ENCODE measurements at regions not wholly inside any gene's neighbourhood (a gene's known extent, or its start where the extent isn't known, plus 50 kb on each side); places are given as distances from the start of the nearest gene placed in this dataset.

DNA sequence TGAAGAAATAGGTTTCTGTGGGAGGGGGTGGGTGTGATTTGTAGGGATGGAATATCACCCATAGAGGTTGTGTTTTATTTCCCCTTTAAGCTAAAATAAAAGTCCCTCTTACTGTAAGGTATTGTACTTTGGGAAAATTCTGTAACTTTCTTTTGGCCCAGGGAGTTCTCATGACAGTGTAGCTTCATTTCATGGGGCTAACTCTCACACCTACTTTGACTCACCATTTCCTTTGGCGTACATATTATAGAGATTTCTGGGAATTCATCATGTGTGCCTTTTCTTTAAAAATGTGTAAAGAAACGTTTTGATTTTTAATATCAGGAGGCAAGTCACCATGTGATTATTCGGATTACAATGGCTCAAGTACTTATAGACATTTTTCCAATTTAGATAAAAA is 477.7 kb upstream of the CFAP20DC start:
- TF ChIP-seq, protein P1, sequence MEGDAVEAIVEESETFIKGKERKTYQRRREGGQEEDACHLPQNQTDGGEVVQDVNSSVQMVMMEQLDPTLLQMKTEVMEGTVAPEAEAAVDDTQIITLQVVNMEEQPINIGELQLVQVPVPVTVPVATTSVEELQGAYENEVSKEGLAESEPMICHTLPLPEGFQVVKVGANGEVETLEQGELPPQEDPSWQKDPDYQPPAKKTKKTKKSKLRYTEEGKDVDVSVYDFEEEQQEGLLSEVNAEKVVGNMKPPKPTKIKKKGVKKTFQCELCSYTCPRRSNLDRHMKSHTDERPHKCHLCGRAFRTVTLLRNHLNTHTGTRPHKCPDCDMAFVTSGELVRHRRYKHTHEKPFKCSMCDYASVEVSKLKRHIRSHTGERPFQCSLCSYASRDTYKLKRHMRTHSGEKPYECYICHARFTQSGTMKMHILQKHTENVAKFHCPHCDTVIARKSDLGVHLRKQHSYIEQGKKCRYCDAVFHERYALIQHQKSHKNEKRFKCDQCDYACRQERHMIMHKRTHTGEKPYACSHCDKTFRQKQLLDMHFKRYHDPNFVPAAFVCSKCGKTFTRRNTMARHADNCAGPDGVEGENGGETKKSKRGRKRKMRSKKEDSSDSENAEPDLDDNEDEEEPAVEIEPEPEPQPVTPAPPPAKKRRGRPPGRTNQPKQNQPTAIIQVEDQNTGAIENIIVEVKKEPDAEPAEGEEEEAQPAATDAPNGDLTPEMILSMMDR (IDR thresholded peaks at IDR 0.05; ENCODE audit: low read depth, low read length, missing input control): no peak
- TF ChIP-seq EGR1 (IDR thresholded peaks at IDR 0.05; ENCODE audit: low read depth in 2 of 2) (no peak), JUND (IDR thresholded peaks at IDR 0.05) (no peak), TAF1 (conservative IDR thresholded peaks at IDR 0.05) (no peak), RAD21 (IDR thresholded peaks at IDR 0.05) (no peak)
- TF ChIP-seq, protein P2, sequence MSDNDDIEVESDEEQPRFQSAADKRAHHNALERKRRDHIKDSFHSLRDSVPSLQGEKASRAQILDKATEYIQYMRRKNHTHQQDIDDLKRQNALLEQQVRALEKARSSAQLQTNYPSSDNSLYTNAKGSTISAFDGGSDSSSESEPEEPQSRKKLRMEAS (IDR thresholded peaks at IDR 0.05): no peak
- TF ChIP-seq, protein P3, sequence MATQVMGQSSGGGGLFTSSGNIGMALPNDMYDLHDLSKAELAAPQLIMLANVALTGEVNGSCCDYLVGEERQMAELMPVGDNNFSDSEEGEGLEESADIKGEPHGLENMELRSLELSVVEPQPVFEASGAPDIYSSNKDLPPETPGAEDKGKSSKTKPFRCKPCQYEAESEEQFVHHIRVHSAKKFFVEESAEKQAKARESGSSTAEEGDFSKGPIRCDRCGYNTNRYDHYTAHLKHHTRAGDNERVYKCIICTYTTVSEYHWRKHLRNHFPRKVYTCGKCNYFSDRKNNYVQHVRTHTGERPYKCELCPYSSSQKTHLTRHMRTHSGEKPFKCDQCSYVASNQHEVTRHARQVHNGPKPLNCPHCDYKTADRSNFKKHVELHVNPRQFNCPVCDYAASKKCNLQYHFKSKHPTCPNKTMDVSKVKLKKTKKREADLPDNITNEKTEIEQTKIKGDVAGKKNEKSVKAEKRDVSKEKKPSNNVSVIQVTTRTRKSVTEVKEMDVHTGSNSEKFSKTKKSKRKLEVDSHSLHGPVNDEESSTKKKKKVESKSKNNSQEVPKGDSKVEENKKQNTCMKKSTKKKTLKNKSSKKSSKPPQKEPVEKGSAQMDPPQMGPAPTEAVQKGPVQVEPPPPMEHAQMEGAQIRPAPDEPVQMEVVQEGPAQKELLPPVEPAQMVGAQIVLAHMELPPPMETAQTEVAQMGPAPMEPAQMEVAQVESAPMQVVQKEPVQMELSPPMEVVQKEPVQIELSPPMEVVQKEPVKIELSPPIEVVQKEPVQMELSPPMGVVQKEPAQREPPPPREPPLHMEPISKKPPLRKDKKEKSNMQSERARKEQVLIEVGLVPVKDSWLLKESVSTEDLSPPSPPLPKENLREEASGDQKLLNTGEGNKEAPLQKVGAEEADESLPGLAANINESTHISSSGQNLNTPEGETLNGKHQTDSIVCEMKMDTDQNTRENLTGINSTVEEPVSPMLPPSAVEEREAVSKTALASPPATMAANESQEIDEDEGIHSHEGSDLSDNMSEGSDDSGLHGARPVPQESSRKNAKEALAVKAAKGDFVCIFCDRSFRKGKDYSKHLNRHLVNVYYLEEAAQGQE (IDR thresholded peaks at IDR 0.05): no peak
